HG03039 (cell line): ENCODE measurements at regions not wholly inside any gene's neighbourhood (a gene's known extent, or its start where the extent isn't known, plus 50 kb on each side); places are given as distances from the start of the nearest gene placed in this dataset.

Experiments
- ATAC-seq: cut with Tn5 transposase; IDR thresholded peaks from one replicate; pipeline ENCODE4 v1.9.1; 2021; ENCODE audit warnings: mild to moderate bottlenecking, moderate library complexity; ENCODE audit not compliant: unreplicated experiment

DNA sequence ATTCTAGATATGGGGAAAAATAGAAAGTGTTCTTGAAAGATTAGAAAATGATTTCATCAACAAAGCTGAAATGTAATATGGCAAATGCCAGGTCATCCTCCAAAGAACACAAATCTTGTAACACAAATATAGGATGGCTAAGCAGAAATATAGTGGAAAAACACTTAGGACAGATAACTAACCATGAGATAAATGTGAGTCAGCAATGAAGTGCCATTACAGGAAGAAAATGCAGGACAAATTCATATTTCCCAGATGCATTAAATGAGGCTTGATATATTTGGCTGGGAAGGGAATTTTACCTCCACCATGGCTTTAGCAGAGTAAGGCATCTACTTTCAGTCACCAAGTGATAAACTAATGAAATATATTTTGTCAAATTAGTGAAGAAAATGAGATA lies 92.8 kb upstream of the SEMA6D start:
- ATAC-seq = no peak

DNA sequence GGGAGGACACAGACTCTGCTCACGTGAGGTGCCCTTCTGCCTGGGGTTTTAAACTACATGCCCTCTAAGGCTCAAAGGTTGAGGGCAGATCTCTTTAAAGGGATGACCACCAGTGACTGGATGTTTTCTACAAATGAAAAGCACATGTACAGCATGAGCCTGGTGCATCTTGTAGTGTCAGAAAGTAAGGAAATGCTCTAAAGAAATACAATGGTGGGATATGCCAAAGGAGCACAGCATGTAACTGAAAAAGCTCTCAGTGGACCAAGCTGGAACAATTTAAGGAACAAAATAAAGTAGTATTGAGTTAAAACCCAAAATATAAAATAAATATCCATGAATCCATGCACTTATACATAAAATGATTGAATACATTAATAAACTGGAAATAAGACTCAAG lies 78.3 kb upstream of the SEMA6D start:
- ATAC-seq = no peak

DNA sequence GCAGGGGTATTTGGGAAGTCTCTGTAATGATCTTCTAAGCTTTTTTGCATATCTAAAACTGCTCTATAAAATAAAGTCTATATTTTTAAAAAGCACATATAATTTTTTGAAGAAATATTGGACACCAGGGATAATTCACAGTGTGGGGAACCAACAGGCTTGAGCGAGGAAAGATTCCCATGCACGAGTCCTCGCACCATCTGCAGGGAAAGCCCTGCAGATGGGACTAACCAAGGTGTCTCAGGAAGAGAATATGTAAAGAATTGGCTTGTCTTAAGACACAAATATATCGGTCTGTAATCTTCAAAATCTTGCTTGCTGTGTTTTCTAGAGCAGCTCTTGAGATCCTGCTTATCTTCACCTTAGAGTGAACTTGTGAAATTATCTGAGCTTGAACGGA lies 77.2 kb upstream of the SEMA6D start:
- no peak for ATAC-seq

DNA sequence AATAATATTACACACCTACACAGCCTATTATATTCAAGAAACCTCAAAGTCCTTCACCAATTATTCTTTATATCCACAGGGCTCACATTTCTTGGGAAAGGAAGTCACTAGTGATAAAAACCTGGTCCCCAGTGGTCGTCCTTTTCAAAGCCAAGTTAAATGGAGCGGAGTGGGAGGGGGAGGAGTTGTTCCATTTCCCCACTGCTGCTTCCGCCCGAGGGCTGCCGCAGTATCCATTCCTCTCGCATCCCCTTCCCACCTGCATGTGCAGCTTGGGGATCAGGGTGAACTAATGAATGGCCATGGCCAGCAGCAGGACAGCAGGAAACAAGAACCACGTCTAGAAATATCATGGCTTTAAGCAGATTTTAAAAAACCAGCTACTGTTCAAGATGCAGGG lies 76.4 kb upstream of the SEMA6D start:
- no peak for ATAC-seq

DNA sequence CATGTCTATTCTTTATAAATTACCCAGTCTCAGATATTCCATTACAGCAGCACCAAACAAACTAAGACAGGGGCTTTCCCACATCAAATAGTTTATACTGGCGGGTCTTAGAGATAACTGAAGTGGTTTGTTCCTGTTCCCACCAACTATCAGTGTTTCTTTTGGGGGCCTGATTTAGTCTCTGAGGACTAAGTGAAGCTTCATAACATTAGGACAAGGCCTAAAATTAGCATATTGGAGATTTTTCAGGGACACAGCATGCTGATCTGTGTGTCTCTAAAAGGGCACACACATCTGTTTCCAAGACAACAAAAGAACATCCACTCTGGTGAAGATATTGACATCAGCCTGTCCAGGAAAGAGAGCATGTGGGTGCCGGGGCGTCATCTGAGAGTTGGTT lies 72.6 kb upstream of the SEMA6D start:
- ATAC-seq = no peak

DNA sequence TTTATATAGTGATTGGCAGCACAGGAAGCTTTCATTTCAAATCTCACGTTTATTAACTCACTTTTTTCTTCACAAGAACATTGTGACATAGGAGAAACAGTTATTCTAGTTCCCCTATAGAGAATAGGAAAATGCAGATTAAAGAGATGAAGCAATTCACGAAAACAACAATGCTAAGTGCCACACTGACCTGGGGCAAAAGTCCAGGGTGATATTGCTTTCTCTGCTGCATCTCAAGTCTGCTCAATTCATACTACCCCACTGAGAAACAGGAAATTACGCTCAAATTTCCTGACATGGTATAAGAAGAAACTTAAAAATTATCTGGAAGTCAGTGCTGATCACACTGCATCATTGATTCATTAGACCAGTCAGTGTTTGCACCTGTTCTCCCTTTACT lies 66.7 kb upstream of the SEMA6D start:
- ATAC-seq = no peak

DNA sequence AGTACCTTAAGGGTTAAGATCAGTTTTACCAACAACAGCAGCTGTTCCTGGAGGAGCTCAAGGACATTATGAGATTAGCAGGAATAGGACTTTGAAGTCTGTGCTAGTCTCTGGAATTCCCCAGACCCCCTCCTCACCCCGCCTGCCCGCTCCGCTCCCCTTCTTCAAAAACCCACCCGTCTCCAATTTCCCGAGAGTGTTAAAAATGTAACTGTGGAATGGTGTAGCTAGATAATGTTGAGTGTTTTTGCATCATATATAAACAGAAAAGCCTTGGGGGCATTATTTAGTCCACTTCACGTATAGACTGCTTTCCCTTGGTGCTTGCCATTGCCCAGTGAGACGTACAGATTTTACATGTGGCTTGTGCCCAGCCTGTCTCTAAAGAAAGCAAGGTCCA lies 65.0 kb upstream of the SEMA6D start:
- no peak for ATAC-seq

DNA sequence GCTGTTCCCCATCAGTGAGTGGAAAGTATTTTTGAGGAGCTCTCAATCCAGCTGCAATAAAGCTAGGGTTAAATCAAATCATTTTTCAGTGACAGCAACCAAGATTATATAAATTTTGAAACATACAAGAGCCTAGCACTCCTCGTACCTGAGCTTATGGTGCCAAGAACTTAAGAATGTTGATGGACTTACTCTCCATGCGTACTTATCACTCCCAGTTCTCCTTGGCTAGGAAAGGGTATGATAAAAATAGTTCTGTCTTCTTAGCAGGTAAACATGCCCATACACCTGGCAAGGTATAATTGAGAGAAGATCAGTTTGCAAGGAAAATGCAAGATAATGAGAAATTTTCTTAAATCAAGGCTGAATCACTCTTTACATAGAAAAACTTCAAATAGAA lies 64.5 kb upstream of the SEMA6D start:
- ATAC-seq = no peak

DNA sequence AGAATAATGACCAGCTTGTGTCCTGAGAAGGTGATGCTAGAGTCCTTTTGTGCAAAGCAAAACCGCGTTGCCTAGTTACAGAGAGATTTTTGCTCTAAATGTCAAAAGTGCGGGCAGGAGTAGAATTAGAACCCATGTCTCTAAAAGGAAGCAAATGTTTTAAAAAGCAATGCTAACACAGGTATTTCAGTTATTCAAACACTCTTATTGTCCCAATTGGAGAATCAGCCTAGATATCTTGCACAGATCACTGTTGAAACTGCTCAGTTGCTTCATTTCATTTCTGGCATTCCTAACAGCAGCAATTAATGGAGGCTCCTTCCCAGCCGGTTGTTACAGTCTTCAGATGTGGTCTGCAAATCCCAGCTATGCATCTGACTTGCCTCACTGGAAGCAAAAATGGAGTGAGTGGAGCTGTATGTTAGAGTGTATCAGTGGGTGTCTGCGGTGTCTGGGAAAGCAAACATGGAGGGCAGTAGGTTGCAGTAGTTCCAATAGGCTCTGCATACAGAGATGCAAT lies 55.6 kb upstream of the SEMA6D start:
- no peak for ATAC-seq

DNA sequence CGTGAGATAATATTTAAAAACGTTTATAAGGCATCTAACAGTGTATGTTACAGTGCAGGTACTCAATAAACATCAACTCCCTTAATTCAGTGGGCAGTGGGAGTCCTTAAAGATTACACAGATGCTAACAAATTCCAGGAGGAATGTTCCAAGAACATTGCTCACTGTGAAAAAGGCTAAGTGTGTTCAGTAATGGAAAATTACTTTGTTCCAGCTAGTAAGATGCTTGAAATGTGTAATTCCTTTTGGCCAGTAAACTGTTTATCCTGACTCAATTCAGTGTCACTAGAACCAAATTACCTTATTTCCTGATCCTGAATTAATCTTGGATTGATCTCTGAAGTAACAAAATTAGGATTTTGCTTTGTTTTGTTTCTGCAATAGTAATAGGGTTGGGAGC lies 54.2 kb upstream of the SEMA6D start:
- ATAC-seq = no peak
